Panc1 (cell line): ENCODE measurements at regions not wholly inside any gene's neighbourhood (a gene's known extent, or its start where the extent isn't known, plus 50 kb on each side); places are given as distances from the start of the nearest gene placed in this dataset.

Experiments
- ATAC-seq: fragments of 200-7000 bp; cut with Tn5 transposase; 2 replicates; pipeline ENCODE4 v1.9.1; 2020; ENCODE audit warnings: mild to moderate bottlenecking, moderate library complexity
- BruUV-seq: library from RNA; stranded (reverse); fragments of 400-500 nt; replicated peaks from 2 replicates; lab custom pipeline; 2021; lab: Mats Ljungman, UMichigan
- CTCF ChIA-PET: fragments of 300-600 bp; sonication (Branson Sonifier 250); formaldehyde crosslinking; loops from one replicate; lab custom pipeline; 2022; ENCODE audit warnings: antibody characterized with exemption; lab: Charles Lee
- POLR2A ChIA-PET: fragments of 300-600 bp; sonication (Branson Sonifier 250); formaldehyde crosslinking; loops from one replicate; lab custom pipeline; 2022; ENCODE audit warnings: antibody characterized with exemption; lab: Charles Lee
- DNase-seq: peaks from one replicate; pipeline ENCODE4 v3.0.0-alpha.2; 2010; ENCODE audit warnings: low read depth, low spot score
- H3K27ac ChIP-seq: 2 replicates; pipeline ENCODE4 v1.5.1; 2011; ENCODE audit warnings: mild to moderate bottlenecking, low read length, inconsistent platforms
- H3K27me3 ChIP-seq: fragments of 200-500 bp; sonication (Bioruptor generic); 2 replicates; pipeline ENCODE4 v1.6.0; 2014; ENCODE audit warnings: low read length, inconsistent platforms; ENCODE audit not compliant: control insufficient read depth, insufficient read depth
- H3K36me3 ChIP-seq: fragments of 200-500 bp; sonication (Bioruptor generic); 2 replicates; pipeline ENCODE4 v1.5.1; 2014; ENCODE audit warnings: inconsistent platforms, mild to moderate bottlenecking, low read length, moderate library complexity; ENCODE audit not compliant: control insufficient read depth, insufficient read depth
- H3K4me1 ChIP-seq: 2 replicates; pipeline ENCODE4 v1.5.1; 2011; ENCODE audit warnings: inconsistent platforms, mild to moderate bottlenecking, low read length, moderate library complexity; ENCODE audit not compliant: control insufficient read depth, insufficient read depth
- H3K4me3 ChIP-seq, 2 experiments: 2 replicates each; pipeline ENCODE4 v1.5.1; 2011 to 2012; ENCODE audit warnings: low read depth in 2 of 2, low read length in 2 of 2, mild to moderate bottlenecking in 2 of 2, inconsistent platforms in 1 of 2, moderate library complexity in 1 of 2
- H3K9me3 ChIP-seq: fragments of 200-500 bp; sonication (Bioruptor generic); 2 replicates; pipeline ENCODE4 v1.5.1; 2014; ENCODE audit warnings: low read depth, mild to moderate bottlenecking, inconsistent platforms, low read length, moderate library complexity; ENCODE audit not compliant: control insufficient read depth, insufficient read depth
- POLR2AphosphoS5 ChIP-seq: IDR thresholded peaks from 2 replicates; pipeline ENCODE4 v1.6.1; 2012; ENCODE audit warnings: mild to moderate bottlenecking, low read depth, low read length, moderate library complexity
- SIN3A ChIP-seq: IDR thresholded peaks from 2 replicates; pipeline ENCODE4 v1.6.1; 2012; ENCODE audit warnings: low read depth, mild to moderate bottlenecking, low read length, moderate library complexity, borderline replicate concordance; ENCODE audit not compliant: insufficient read depth
- TCF7L2 ChIP-seq: IDR thresholded peaks from 2 replicates; pipeline ENCODE4 v1.6.1; 2011; ENCODE audit warnings: mild to moderate bottlenecking, low read depth, low read length, inconsistent platforms
- in situ Hi-C: cut with HindIII; loops from 2 replicates; pipeline ENCODE4 v1.10.0; 2016; ENCODE audit warnings: low sequenced_read_pairs, low pct_unique_long_range_greater_than_20kb
- intact Hi-C: fragments of 100-400 bp; cut with micrococcal nuclease; formaldehyde crosslinking; loops from one replicate; pipeline ENCODE4 v1.10.0; 2022; ENCODE audit not compliant: unreplicated experiment
- TF ChIP-seq, protein P1 (sequence below), 2 experiments: IDR thresholded peaks; 2 replicates each; pipeline ENCODE4 v1.6.1; 2011 to 2012; ENCODE audit warnings: low read depth in 2 of 2, control low read depth in 1 of 2, low read length in 1 of 2, mild to moderate bottlenecking in 1 of 2, moderate library complexity in 1 of 2; ENCODE audit not compliant: insufficient read depth in 1 of 2
- TF ChIP-seq, protein P2 (sequence below): fragments of 450-650 bp; IDR thresholded peaks from 2 replicates; pipeline ENCODE4 v1.5.1; 2017; ENCODE audit warnings: mild to moderate bottlenecking

DNA sequence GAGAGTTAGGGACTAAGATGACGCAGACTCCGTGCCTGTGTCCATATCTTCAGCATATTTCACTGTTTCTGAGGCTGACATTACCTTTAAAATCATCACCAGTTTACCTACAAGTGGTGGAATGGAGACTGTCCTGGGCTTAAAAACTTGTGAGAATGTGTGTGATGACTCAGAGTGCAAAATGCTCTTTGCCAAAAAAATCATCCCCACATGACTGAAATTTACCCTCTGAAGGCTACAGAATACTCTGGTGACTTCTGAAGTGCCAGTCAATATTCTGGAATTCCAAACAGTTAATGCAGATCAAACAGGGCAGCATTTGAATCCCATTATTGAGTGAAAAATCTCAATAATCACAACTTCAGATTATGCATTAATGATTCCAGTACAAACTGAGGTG is 901.4 kb downstream of the EFNB2 start:
- POLR2A ChIA-PET: no interaction called here
- TF ChIP-seq TCF7L2: no peak
- TF ChIP-seq SIN3A: no peak
- TF ChIP-seq, protein P1, sequence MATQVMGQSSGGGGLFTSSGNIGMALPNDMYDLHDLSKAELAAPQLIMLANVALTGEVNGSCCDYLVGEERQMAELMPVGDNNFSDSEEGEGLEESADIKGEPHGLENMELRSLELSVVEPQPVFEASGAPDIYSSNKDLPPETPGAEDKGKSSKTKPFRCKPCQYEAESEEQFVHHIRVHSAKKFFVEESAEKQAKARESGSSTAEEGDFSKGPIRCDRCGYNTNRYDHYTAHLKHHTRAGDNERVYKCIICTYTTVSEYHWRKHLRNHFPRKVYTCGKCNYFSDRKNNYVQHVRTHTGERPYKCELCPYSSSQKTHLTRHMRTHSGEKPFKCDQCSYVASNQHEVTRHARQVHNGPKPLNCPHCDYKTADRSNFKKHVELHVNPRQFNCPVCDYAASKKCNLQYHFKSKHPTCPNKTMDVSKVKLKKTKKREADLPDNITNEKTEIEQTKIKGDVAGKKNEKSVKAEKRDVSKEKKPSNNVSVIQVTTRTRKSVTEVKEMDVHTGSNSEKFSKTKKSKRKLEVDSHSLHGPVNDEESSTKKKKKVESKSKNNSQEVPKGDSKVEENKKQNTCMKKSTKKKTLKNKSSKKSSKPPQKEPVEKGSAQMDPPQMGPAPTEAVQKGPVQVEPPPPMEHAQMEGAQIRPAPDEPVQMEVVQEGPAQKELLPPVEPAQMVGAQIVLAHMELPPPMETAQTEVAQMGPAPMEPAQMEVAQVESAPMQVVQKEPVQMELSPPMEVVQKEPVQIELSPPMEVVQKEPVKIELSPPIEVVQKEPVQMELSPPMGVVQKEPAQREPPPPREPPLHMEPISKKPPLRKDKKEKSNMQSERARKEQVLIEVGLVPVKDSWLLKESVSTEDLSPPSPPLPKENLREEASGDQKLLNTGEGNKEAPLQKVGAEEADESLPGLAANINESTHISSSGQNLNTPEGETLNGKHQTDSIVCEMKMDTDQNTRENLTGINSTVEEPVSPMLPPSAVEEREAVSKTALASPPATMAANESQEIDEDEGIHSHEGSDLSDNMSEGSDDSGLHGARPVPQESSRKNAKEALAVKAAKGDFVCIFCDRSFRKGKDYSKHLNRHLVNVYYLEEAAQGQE (IDR thresholded peaks at IDR 0.05; ENCODE audit: insufficient read depth in 1 of 2, low read depth in 2 of 2, low read length in 1 of 2): no peak
- TF ChIP-seq, protein P2, sequence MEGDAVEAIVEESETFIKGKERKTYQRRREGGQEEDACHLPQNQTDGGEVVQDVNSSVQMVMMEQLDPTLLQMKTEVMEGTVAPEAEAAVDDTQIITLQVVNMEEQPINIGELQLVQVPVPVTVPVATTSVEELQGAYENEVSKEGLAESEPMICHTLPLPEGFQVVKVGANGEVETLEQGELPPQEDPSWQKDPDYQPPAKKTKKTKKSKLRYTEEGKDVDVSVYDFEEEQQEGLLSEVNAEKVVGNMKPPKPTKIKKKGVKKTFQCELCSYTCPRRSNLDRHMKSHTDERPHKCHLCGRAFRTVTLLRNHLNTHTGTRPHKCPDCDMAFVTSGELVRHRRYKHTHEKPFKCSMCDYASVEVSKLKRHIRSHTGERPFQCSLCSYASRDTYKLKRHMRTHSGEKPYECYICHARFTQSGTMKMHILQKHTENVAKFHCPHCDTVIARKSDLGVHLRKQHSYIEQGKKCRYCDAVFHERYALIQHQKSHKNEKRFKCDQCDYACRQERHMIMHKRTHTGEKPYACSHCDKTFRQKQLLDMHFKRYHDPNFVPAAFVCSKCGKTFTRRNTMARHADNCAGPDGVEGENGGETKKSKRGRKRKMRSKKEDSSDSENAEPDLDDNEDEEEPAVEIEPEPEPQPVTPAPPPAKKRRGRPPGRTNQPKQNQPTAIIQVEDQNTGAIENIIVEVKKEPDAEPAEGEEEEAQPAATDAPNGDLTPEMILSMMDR: no peak
- TF ChIP-seq POLR2AphosphoS5: no peak

DNA sequence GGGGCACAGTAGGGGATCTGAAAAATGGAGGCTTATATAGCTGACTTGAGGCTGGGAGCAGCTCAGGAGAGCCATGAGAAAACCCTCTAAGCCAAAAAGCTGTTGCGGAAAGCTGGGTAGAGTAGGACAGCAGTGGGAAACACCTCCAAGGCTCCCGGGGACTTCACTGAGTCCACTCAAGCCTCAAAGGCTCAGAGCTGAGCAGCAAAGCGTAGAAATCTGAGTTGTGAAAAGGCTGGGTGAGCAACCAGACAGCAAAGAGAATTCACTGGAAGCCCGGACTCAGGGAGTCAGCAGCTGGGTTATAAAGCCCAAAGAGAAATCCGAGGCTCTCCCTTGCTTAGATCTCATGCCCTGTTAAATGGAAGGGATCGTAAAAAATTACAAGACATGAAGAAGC is 905.0 kb downstream of the EFNB2 start:
- ChIA-PET CTCF (no interaction called here), POLR2A (no interaction called here)
- Histone ChIP-seq H3K27ac (no peak overlapping the region), H3K9me3 (no peaks in the 10 kb centered on the region), H3K4me1 (no peaks in the 10 kb centered on the region), H3K27me3 (no peaks in the 10 kb centered on the region), H3K36me3 (no peaks in the 10 kb centered on the region), H3K4me3 (no peak overlapping the region)
- no peak for ATAC-seq
- TF ChIP-seq SIN3A (no peak), TCF7L2 (no peak), POLR2AphosphoS5 (no peak)
- TF ChIP-seq, protein P2: no peak
- TF ChIP-seq, protein P1 (IDR thresholded peaks at IDR 0.05; ENCODE audit: insufficient read depth in 1 of 2, low read depth in 2 of 2, low read length in 1 of 2): no peak
- DNase-seq: no peak
- intact Hi-C loops (no loop called here), in situ Hi-C loops (no loop called here)
- BruUV-seq: no TSS peak

More for the DNA sequence above, 901.4 kb downstream of the EFNB2 start:
- Histone ChIP-seq H3K27ac (no peak overlapping the region), H3K9me3 (no peaks in the 10 kb centered on the region), H3K4me1 (no peaks in the 10 kb centered on the region), H3K27me3 (no peaks in the 10 kb centered on the region), H3K36me3 (no peaks in the 10 kb centered on the region), H3K4me3 (no peak overlapping the region)
- intact Hi-C loops: no loop called here
- in situ Hi-C loops: no loop called here
- BruUV-seq: no TSS peak
- DNase-seq: no peak
- CTCF ChIA-PET: no interaction called here
- no peak for ATAC-seq
